ENCODE measurements at regions not wholly inside any gene's neighbourhood (a gene's known extent, or its start where the extent isn't known, plus 50 kb on each side); places are given as distances from the start of the nearest gene placed in this dataset.
"Not testable (repeated sequence)": the region's sequence is repeated elsewhere in the genome, so short reads cannot be mapped to it uniquely, and the experiment has no call there.

DNA sequence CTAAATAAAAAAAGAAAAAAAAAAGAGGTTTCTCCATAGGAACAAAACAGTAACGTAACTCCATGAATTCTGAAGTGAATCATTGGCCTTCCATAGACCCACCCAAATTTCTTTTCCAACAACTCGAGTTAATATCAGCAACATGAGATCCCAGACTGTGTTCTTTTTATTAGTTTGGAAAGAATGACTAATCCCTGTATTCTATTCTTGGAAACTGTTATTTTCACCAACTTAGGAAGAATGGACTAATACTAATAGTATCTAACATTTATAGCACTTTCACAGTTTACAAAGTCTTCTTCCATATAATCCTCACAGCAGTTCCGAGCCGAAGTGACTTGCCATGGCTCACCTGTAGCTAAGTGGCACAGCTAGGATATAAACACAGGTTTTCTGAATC, 72.7 kb upstream of the SLC4A7 start:
- no peak overlapping the region for H3K4me3 ChIP-seq (ENCODE audit: low read length)
- DNase-seq (ENCODE audit: low read depth) = peak; percentile 57
- TF ChIP-seq, protein P1, sequence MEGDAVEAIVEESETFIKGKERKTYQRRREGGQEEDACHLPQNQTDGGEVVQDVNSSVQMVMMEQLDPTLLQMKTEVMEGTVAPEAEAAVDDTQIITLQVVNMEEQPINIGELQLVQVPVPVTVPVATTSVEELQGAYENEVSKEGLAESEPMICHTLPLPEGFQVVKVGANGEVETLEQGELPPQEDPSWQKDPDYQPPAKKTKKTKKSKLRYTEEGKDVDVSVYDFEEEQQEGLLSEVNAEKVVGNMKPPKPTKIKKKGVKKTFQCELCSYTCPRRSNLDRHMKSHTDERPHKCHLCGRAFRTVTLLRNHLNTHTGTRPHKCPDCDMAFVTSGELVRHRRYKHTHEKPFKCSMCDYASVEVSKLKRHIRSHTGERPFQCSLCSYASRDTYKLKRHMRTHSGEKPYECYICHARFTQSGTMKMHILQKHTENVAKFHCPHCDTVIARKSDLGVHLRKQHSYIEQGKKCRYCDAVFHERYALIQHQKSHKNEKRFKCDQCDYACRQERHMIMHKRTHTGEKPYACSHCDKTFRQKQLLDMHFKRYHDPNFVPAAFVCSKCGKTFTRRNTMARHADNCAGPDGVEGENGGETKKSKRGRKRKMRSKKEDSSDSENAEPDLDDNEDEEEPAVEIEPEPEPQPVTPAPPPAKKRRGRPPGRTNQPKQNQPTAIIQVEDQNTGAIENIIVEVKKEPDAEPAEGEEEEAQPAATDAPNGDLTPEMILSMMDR (conservative IDR thresholded peaks at IDR 0.05; ENCODE audit: low read length) = no peak

DNA sequence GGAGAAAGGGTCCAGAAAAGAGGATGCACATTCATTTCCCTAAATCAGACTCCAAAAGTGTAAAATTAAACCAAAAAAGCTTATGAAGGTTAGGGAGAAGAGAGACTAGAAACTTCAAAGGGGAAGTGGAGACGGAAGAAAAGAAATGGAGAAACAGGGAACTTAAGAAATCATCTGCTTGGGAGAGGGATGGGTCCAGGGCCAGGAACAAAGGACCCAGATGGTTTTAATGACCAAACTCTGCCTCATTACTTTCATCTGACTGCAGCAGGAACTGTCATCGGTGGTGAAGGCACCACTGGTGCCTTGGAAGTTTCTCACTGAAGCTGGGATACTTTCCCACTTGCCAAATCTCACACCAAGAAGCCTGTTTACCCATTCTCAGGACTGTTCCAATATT, 70.5 kb upstream of the SLC4A7 start:
- TF ChIP-seq, protein P1 (conservative IDR thresholded peaks at IDR 0.05; ENCODE audit: low read length) = no peak
- peak; percentile 84 for DNase-seq (ENCODE audit: low read depth)
- H3K4me3 ChIP-seq (ENCODE audit: low read length) = no peak overlapping the region

DNA sequence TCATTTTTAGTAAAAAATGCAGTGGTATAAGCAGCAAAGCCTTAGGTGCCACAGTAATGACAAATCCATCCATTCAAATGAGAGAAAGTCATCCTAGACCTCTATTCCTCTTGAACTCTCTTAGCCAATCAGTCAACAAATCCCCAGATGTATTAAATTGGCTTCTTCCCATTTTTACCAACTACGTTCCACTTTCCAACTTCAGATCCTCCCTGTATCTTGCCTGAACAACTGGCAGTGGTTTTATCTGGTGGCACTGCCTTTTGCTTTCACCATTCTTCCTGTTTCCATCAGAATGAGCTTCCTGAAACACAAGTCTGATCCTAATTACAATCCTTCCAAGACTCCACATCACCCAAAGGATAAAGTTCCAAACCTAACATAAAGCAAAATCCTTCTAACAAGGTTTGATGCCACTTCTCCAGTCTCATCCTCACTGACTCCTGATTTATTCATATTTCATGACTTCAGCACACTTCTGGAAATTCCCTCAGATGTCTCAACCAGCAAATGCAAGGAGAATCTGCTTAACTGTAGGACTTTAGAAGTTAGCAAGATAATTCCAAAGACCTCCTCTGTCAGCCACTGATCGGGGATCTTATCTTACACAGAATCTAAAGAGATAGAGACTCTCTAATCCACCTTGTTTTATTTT, 69.8 kb upstream of the SLC4A7 start:
- no peak overlapping the region for H3K4me3 ChIP-seq (ENCODE audit: low read length)
- peak; percentile 62 for DNase-seq (ENCODE audit: low read depth)
- TF ChIP-seq, protein P1 (conservative IDR thresholded peaks at IDR 0.05; ENCODE audit: low read length) = no peak

DNA sequence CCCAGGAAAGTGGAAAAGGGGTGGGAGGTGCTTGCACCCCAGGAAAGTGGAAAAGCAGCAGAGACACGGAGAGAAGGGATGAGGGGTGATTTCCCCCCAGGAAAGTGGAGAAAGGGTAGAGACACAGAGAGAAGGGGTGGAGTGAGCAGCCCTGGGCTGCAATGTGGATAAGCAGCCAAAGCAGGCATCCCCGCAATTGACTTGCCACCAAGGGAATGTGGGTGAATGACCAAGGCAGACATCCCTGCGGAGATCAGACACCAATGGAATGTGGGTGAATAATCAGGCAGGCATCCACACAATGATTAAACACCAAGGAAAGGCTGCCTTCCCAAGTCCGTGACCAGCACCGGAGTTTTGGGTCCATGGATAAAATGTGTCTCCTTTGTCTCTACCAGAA, 68.5 kb upstream of the SLC4A7 start:
- peak; percentile 92 for DNase-seq (ENCODE audit: low read depth)
- not testable (repeated sequence) for H3K4me3 ChIP-seq (ENCODE audit: low read length)

DNA sequence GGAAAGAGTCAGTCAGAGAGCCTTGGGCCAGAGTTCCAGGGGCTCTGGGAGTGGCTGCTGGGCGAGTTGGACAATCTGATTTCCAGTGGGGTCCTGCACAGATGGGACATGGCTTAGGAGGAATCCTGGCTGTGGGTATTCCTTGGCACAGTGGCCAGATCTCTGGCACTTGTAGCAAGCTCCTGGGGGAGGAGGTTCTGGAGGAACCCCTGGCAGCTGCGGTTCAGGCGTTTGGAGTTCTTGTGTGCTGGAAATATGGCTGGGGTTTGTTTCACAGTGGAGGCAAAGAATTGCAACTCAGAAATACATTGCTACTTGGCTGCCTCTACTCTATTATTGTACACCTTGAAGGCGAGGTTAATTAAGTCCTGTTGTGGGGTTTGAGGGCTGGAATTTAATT, 67.2 kb upstream of the SLC4A7 start:
- not testable (repeated sequence) for H3K4me3 ChIP-seq (ENCODE audit: low read length); DNase-seq (ENCODE audit: low read depth)

DNA sequence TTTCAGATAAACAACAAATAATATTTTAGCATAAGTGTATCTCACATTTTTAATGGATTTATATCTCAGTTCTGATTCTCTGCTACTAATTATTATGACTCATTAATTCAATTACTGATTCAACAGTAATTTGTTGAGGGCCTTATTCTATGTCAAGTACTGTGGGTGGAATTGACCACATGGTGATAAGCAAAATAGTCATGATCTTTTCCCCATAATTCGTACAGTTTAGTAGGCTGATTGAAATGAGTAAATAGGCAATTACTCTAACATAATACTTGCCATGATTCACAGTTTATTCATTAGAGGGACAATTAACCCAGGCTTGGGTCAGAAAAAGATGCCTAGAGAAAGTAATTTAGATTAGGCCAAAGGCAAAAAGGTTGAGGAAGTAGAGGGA, 60.9 kb upstream of the SLC4A7 start:
- H3K4me3 ChIP-seq (ENCODE audit: low read length) = no peak overlapping the region
- no peak for DNase-seq (ENCODE audit: low read depth)
- TF ChIP-seq, protein P1 (conservative IDR thresholded peaks at IDR 0.05; ENCODE audit: low read length) = no peak

DNA sequence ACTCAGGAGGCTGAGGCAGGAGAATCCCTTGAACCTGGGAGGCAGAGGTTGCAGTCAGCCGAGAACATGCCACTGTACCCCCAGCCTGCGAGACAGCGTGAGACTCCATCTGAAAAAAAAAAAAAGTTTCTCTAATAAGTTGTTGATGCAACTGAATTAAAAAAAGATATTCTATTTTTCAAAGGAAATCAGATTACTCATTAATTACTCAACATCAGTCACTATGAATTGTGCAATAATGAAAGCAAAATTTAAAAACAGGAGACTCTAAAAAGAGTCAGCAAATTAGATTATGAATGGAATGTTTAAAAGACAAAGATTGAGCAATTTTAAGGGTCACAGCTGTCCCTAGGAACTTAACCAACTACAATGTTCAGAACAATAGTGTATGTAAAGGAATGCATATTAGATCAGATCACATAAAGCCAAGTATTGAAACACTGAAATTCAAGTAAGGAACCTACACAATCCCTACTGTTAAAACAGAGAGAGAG, 60.2 kb upstream of the SLC4A7 start:
- no peak overlapping the region for H3K4me3 ChIP-seq (ENCODE audit: low read length)
- TF ChIP-seq, protein P1 (conservative IDR thresholded peaks at IDR 0.05; ENCODE audit: low read length) = no peak
- peak; percentile 84 for DNase-seq (ENCODE audit: low read depth)

DNA sequence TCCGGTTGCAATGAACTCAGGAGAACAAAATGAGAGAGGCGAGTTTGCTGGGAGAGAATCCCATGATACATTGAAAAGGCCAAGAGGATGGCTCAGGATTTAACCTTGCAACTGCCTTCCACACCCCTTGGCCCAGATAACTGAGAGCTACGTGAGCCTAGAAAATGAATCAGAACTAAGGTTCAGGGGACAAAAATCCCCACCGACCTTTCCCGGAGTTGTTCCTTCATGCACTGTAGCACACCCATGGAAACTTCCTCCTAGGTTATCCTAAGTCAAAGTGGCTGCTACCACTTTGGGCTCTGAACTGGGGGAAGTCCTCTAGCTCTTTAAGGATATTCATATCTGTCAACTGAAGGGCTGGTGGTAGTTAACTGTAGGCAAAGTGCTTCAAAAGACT, 58.3 kb upstream of the SLC4A7 start:
- DNase-seq (ENCODE audit: low read depth) = no peak
- H3K4me3 ChIP-seq (ENCODE audit: low read length) = no peak overlapping the region
- TF ChIP-seq, protein P1 (conservative IDR thresholded peaks at IDR 0.05; ENCODE audit: low read length) = no peak
